Mononuclear cell (primary cell): ENCODE measurements at regions not wholly inside any gene's neighbourhood (a gene's known extent, or its start where the extent isn't known, plus 50 kb on each side); places are given as distances from the start of the nearest gene placed in this dataset.

Source experiments
- H3K27me3 ChIP-seq: 2 replicates; pipeline ENCODE4 v1.6.0; 2011; ENCODE audit warnings: low read length, control low read depth; ENCODE audit not compliant: insufficient read depth
- H3K4me1 ChIP-seq: 2 replicates; pipeline ENCODE4 v1.5.1; 2011; ENCODE audit warnings: mild to moderate bottlenecking, low read length, control low read depth; ENCODE audit not compliant: insufficient read depth
- H3K4me3 ChIP-seq: 2 replicates; pipeline ENCODE4 v1.5.1; 2011; ENCODE audit warnings: mild to moderate bottlenecking, low read length, moderate library complexity
- H3K9me3 ChIP-seq: 2 replicates; pipeline ENCODE4 v1.5.1; 2011; ENCODE audit warnings: low read depth, mild to moderate bottlenecking, control low read depth, low read length

GRCh38 chr5:167964529-167964928 is 326.9 kb upstream of the WWC1 start:
- H3K27me3 ChIP-seq = no peaks in the 10 kb centered on the region

DNA sequence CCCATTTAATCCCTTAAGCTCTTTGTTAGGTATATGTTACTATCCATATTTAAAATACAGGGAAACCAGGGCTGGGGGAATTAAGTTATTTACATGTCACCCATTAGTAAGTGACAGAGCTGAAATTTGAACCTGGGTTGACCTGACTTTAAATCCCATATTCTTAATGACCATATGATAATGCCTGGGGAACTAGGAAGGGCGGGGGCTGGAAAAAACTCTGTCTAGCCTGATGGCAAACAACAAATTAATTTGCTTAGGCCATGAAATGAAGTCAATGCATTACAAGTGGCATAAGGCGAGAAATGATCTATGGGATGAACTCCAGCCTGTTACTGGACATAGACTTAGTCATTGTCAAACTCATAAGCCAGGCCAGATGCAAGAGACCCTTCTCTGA is 325.7 kb upstream of the WWC1 start:
- H3K4me3 ChIP-seq = no peak overlapping the region
- no peaks in the 10 kb centered on the region for H3K9me3 ChIP-seq
- no peaks in the 10 kb centered on the region for H3K27me3 ChIP-seq
- H3K4me1 ChIP-seq = no peaks in the 10 kb centered on the region

More at GRCh38 chr5:167964529-167964928, 326.9 kb upstream of the WWC1 start:
- H3K4me3 ChIP-seq = no peak overlapping the region
- H3K9me3 ChIP-seq = no peaks in the 10 kb centered on the region
- H3K4me1 ChIP-seq = no peaks in the 10 kb centered on the region

- Histone ChIP-seq H3K27me3 (no peaks in the 10 kb centered on the region), H3K4me3 (no peak overlapping the region), H3K4me1 (no peaks in the 10 kb centered on the region), H3K9me3 (no peaks in the 10 kb centered on the region)
Observed at GRCh38 chr5:167966979-167967378, 324.5 kb upstream of the WWC1 start.

- Histone ChIP-seq H3K27me3 (no peaks in the 10 kb centered on the region), H3K9me3 (no peaks in the 10 kb centered on the region), H3K4me3 (no peak overlapping the region), H3K4me1 (no peaks in the 10 kb centered on the region)
Observed at GRCh38 chr5:167967494-167968177, 323.8 kb upstream of the WWC1 start.

GRCh38 chr5:167968837-167969236 is 322.6 kb upstream of the WWC1 start:
- H3K4me3 ChIP-seq = no peak overlapping the region
- H3K27me3 ChIP-seq = no peaks in the 10 kb centered on the region
- no peaks in the 10 kb centered on the region for H3K4me1 ChIP-seq
- H3K9me3 ChIP-seq = no peaks in the 10 kb centered on the region

DNA sequence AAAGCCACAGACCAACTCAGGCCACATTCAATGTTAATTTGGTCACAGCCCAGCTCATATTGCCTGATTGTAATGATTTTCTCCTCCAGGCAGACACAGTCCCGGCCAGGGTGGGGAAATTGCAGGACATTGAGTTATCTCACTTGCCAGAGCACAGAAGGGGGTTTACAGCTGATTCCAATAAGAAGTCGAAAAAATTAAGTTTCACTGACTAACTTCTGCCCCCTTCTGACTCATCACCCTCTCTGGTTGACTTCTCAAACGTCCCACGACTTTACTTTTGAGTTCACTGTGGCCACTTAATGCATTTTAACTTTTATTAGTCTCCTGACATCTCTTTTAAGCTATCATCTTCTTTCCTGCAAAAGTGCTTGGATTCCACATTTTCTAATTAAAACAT is 321.4 kb upstream of the WWC1 start:
- Histone ChIP-seq H3K4me3 (no peak overlapping the region), H3K27me3 (no peaks in the 10 kb centered on the region), H3K4me1 (no peaks in the 10 kb centered on the region), H3K9me3 (no peaks in the 10 kb centered on the region)

DNA sequence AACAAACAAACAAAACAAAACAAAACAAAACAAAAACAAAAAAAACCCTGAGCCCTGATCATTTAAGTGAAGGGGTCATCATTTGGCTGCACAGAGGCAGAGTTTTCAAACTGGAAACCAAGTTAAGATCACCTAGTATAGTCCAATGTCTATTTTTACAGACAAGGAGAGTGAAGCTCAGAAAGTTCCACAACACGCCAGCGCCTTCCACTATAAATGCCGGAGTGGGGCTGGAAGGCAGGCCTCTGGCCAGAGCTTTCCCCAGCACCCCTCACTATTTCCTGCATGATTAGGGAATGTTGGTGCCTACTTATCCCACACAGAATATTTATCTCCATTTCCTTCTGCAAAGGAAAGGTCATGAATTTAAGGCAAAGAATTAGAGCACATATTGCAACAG is 319.7 kb upstream of the WWC1 start:
- no peak overlapping the region for H3K4me3 ChIP-seq
- H3K27me3 ChIP-seq = no peaks in the 10 kb centered on the region
- H3K9me3 ChIP-seq = no peaks in the 10 kb centered on the region
- no peaks in the 10 kb centered on the region for H3K4me1 ChIP-seq

- Histone ChIP-seq H3K27me3 (no peaks in the 10 kb centered on the region), H3K4me1 (no peaks in the 10 kb centered on the region), H3K4me3 (no peak overlapping the region), H3K9me3 (no peaks in the 10 kb centered on the region)
Observed at GRCh38 chr5:167973126-167973525, 318.3 kb upstream of the WWC1 start.

GRCh38 chr5:167984951-167985350 is 306.5 kb upstream of the WWC1 start:
- no peaks in the 10 kb centered on the region for H3K4me1 ChIP-seq
- H3K27me3 ChIP-seq = no peaks in the 10 kb centered on the region
- no peaks in the 10 kb centered on the region for H3K9me3 ChIP-seq
- H3K4me3 ChIP-seq = no peak overlapping the region

DNA sequence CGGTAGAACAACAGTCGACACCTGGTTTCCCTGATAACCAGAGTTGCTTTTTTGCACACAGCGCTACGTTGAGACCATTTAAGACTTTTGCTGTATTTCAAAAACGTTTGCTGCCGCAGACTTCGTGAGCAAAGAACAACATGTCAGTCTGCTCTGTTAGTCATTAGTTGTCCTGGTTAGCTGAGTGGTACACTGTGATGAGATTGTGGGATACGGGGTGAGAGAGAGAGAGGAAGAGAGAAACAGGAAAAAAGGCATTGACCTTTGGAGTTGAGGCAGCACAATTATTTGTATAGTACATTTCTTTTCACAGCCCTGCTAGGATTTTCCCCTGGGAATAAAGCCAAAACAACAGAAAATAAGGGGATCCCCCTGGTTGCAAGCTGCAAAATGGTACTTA is 306.1 kb upstream of the WWC1 start:
- no peaks in the 10 kb centered on the region for H3K4me1 ChIP-seq
- H3K27me3 ChIP-seq = no peaks in the 10 kb centered on the region
- H3K9me3 ChIP-seq = no peaks in the 10 kb centered on the region
- H3K4me3 ChIP-seq = no peak overlapping the region

- H3K9me3 ChIP-seq = no peaks in the 10 kb centered on the region
- H3K27me3 ChIP-seq = no peaks in the 10 kb centered on the region
- no peak overlapping the region for H3K4me3 ChIP-seq
- no peaks in the 10 kb centered on the region for H3K4me1 ChIP-seq
Observed at GRCh38 chr5:167987490-167988280, 303.8 kb upstream of the WWC1 start.

DNA sequence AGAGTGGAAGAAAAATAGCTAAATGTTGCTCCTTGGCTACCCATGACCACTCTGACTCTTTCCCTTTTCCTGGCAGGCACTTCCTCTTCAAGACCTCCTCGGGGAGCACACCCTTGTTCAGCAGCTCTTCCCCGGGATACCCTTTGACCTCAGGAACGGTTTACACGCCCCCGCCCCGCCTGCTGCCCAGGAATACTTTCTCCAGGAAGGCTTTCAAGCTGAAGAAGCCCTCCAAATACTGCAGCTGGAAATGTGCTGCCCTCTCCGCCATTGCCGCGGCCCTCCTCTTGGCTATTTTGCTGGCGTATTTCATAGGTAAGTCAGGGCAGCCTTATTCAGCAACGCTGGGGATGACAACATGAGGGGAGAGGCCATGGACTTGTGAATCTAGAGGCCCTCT is 298.6 kb upstream of the WWC1 start:
- H3K4me3 ChIP-seq = no peak overlapping the region
- no peaks in the 10 kb centered on the region for H3K27me3 ChIP-seq
- no peaks in the 10 kb centered on the region for H3K4me1 ChIP-seq
- H3K9me3 ChIP-seq = no peaks in the 10 kb centered on the region

GRCh38 chr5:167993771-167994170 is 297.7 kb upstream of the WWC1 start:
- Histone ChIP-seq H3K27me3 (no peaks in the 10 kb centered on the region), H3K4me3 (no peak overlapping the region), H3K9me3 (no peaks in the 10 kb centered on the region), H3K4me1 (no peaks in the 10 kb centered on the region)

DNA sequence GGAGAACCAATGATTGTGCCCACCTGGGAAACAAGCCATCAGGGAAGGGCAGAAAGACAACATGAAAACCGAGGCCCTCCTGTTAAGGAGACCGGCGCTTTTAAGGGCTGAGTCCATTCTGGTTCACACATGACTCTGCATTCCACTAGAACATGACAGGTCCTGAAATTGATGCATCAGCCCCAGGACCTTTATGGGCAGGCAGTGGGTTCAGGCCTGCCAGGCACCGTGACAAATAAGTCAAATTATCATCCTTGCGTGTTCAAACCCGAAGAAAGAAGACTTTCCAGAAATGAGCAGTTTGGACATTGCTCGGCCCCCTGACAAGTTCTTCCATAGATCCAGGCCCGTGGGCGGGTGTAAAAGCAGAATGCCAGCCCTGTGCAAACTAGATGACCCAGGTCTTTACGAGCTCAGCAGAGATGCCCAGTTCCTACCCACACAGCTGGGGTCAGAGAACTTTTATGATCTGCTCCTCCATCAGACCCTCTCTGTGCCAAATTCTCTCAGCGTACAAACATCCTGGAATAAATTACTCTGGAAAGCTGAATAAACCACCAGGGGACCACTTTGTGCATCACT is 295.5 kb upstream of the WWC1 start:
- H3K27me3 ChIP-seq = no peaks in the 10 kb centered on the region
- no peak overlapping the region for H3K4me3 ChIP-seq
- H3K4me1 ChIP-seq = no peaks in the 10 kb centered on the region
- no peaks in the 10 kb centered on the region for H3K9me3 ChIP-seq

DNA sequence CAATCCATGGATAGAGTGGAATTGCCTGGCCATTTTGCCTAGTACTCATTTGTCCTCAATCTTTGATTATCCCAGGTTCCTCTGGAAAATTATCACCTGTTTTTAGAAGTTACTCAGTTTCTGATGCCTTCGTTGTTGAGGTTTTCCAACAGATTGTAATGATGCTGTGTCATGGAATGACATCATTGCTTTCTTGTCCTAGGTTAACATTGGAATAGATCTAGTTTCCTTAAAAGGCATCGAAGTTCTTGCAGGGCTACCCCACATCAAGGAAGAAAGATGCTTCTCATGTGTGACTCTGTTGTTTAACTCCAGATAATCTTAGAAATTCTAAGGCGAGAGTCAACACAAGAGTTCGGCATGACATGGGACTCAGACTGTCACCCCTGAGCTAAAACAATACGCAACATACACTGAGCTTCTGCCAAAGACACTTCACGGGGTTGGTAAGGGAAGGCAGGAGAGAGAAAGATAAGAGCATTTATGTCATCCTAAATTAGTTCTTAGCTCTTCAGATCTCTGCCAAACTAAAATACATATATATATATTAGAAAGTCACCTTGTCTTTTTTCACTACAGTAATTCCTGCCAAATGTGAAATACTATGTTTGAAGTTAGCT is 293.2 kb upstream of the WWC1 start:
- Histone ChIP-seq H3K9me3 (no peaks in the 10 kb centered on the region), H3K27me3 (no peaks in the 10 kb centered on the region), H3K4me1 (no peaks in the 10 kb centered on the region), H3K4me3 (no peak overlapping the region)
